HUDEP-2 (cell line): ENCODE measurements at regions not wholly inside any gene's neighbourhood (a gene's known extent, or its start where the extent isn't known, plus 50 kb on each side); places are given as distances from the start of the nearest gene placed in this dataset.
"Not testable (repeated sequence)": the region's sequence is repeated elsewhere in the genome, so short reads cannot be mapped to it uniquely, and the experiment has no call there.

Experiments used
- DNase-seq, 76 experiments: peaks; one replicate each; lab custom pipeline; 2025; ENCODE audit not compliant: unreplicated experiment in 76 of 76; lab: John Stamatoyannopoulos, UW

DNA sequence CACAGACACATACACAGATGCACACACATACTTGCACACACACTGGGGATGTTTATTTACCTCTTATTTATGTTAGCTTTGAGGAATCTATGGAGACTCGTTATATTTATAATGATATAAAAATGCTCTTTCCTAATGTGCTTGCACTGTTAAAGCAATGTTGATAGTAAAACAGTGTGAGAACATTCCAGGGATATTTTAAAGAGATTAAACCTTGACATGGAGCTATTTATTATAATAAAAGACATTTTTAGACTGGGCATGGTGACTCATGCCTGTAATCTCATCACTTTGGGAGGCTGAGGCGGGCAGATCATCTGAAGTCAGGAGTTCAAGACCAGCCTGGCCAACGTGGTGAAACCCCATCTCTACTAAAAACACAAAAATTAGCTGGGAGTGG lies 557.3 kb upstream of the ZNF804A start:
- DNase-seq = no peak

DNA sequence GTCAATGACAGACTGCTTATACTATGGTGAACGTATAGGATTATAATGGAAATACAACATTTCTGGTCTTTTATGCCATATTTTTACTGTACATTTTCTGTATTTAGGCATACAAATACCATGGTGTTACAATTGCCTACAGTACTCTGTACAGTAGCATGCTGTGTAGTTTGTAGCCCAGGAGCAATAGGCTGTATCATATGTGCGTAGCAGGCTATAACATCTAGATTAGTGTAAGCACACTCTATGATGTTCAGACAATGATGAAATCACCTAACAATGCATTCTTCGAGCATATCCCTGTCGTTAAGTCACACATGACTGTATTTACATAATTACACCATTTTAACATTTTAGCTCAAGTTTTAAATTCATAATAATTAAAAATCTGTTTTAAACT lies 556.6 kb upstream of the ZNF804A start:
- DNase-seq = no peak

DNA sequence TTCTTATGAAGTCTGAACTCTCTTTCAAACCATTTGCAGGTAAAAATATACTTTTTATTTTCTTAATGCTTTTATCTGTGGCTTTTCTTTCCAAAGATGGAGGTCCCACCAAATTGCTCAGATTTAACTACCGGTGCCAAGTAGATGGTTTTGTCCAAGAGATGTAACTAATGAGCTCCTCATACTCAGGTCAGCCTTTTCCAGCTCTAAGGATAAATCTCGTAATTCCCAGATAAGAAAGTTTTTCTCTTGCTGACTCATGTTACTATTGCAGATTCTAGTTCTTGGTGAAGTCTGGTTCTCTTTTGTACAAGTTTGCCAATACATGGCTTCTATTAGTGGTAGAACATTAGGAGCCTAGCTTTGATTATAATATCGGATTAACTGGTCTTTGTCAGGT lies 550.8 kb upstream of the ZNF804A start:
- no peak for DNase-seq

DNA sequence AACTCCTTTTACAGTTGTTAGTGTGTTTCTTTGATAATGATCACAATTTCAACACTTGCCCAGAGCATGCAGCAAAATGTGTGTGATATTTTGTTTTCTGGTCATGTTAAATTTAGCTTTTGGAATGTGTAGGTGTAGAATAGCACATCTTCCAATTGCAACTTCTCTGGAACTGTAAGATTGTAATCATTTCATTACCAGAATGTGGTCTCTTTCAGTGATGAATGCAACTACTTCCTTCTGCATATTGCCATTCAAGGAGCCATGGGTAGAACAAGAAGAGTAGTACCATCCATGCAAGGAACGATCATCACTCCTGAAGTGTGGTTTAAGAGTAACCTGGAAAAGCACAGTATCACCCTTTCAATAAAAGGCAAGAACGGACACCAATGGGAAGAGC lies 548.8 kb upstream of the ZNF804A start:
- DNase-seq = no peak

DNA sequence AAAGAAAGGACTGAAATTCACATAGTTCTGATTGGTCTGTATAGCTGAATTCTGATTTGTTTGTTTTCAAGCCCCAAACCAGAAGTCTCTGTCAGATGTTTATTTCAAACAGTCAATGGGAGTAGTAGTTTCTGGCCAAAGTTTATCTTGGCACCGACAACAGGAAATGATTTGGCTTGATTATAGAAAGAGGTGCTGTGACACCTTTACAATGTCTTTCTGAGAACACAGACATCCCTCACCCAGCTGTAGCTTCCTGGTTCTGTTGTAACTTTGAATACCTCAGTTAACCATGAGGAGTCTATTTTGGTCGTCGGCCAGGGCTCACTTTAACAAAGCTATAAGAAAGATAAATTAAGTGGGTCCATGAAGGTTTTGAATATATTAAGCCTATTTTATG lies 545.0 kb upstream of the ZNF804A start:
- DNase-seq = no peak

DNA sequence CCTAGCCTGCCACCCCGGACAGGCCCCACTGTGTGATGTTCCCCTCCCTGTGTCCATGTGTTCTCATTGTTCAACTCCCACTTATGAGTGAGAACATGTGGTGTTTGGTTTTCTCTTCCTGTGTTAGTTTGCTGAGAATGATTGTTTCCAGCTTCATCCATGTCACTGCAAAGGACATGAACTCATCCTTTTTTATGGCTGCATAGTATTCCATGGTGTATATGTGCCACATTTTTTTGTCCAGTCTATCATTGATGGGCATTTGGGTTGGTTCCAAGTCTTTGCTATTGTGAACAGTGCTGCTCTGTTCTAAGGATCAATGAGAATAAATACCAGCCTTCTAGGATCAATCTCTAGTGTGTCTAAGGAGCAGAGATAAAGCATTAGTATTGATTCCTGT lies 543.9 kb upstream of the ZNF804A start:
- not testable (repeated sequence) for DNase-seq

DNA sequence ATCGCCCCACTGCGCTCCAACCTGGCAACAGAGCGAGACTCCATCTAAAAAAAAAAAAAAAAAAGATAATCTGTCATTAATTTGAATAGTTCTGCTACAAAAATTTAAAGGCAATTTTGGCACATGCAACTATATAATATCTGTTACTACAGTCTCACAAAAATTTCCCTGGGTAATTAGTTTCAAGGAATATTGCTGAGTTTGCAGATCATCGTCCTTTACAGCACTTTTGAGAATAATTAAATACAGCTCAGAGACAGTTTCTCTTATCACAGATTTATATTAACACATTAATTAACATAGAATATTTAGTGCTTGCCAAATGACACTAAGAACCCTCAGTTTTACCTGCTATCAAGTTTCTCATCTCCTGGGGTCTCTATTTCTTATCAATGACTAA lies 540.4 kb upstream of the ZNF804A start:
- DNase-seq = no peak

DNA sequence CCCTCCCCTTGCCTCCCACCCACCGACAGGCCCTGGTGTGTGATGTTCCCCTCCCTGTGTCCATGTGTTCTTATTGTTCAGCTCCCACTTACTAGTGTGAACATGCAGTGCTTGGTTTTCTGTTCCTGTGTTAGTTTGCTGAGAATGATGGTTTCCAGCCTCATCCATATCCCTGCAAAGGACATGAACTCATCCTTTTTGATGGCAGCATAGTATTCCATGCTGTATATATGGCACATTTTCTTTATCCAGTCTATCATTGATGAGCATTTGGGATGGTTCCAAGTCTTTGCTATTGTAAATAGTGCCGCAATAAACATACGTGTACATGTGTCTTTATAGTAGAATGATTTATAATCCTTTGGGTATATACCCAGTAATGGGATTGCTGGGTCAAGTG lies 538.1 kb upstream of the ZNF804A start:
- not testable (repeated sequence) for DNase-seq

DNA sequence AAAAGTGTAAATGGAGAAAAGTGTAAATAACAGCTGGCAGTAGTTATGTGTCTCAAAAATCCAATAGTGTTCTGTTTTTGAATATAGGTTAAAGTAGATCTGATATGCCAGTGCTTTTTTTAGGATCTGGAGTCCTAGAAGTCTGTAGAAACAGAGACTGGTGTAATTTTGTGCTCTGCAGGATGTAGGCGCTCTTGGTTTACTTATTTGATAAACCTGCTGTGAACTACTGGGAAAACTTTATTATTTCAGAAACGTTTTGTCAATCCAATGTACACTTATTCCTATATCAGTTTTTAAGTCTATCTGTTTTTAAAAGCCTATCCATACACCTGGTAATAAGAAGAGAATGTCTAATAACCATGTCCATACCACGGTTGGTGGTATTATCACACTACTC lies 530.8 kb upstream of the ZNF804A start:
- DNase-seq = no peak

DNA sequence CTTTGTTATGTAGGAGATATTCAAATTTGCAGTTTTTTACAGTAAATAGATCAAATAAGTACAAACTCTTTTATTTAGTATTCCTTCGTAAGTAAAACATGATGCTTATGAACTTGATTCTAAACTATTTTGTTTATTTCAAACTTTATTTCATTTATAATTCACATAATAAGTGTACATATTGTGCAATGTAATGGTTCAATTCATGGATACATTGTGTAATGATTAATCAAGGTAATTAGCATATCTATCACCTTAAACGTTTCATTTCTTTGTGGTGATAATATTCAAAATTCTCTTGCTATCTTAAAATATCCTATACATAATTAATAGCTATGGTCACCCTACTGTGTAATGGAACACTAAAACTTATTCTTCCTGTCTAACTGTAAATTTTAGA lies 525.9 kb upstream of the ZNF804A start:
- no peak for DNase-seq

DNA sequence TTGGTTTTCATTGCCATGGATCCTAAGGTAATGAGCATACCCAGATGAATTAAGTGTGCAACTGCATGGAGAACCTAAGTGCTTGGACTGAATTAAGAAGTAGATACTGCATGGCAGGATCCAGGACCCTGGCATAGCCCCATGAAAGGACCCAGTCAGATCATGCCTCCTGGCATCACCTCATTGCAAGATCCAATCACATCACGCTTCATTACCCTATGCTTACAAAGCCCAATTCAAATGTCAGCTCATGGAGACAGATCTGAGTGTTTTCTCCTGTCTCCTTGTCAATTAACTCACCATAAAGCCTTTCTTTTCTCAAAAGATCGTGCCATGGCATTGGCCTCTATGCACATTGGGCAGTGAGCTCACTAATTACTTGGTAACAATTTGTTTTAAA lies 519.8 kb upstream of the ZNF804A start:
- no peak for DNase-seq

DNA sequence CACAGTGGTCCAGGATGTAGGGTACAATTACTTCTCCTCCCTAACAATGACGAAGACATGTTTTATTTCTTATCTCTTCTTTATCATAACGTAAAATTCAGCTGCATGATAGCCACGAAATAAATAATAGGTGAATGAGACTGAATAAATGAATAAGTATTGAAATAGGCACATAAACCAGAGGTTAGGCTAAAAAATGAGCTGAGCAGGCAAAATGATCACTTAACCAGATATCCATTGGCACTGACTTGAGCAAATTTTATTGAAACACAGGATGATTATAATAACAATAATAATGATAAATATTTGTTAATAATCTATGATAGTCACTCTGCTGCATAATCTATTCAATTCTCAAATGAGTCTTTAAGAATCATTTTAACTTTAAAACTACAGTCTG lies 506.9 kb upstream of the ZNF804A start:
- no peak for DNase-seq

DNA sequence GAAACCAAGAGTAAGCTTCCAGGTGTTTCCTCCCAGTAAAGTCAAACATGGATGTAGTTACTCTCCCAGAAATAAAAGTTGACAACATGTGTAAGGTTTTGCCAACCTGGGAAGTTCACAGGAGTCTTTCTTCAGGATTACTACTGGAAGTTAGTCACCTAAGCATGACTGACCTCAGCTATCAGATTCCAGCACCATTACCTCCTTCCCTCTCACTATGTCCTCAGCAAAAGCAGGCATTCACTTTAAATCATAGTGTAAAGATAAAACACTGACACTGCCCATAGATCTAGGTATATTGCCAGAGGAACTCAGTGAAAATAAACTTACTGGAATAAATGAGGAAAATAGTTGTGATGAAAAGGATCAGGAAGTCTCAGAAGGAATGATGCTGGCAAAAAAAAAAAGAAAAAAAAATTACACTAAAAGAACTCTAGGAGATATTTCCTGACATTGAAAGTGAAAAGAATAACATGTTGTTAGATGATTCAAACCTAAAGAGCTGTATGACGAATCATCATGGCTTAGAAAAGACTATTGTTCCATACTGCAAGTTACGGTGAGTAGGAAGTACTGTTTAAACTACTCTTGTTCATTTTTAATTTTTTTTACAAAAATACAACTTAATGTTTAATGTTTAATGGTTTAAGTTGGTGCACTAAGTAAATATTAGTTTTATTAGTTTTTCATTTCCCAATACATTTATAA lies 484.5 kb upstream of the ZNF804A start:
- DNase-seq = no peak

DNA sequence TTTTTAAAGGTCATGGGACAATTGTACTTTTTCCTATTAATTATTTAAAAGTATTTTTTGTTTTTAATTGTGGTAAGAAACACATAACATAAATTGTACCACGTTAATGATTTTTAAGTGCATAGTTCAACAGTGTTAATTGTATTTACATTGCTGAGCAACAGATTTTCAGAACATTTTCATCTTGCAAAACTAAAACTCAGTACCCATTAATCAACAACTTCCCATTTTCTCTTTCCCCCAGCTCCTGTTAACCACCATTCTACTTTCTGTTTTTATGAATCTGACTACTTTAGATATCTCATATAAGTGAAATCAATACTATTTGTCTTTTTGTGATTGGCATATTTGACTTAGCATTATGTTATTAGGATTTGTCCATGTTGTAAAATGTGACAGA lies 483.9 kb upstream of the ZNF804A start:
- DNase-seq = no peak

DNA sequence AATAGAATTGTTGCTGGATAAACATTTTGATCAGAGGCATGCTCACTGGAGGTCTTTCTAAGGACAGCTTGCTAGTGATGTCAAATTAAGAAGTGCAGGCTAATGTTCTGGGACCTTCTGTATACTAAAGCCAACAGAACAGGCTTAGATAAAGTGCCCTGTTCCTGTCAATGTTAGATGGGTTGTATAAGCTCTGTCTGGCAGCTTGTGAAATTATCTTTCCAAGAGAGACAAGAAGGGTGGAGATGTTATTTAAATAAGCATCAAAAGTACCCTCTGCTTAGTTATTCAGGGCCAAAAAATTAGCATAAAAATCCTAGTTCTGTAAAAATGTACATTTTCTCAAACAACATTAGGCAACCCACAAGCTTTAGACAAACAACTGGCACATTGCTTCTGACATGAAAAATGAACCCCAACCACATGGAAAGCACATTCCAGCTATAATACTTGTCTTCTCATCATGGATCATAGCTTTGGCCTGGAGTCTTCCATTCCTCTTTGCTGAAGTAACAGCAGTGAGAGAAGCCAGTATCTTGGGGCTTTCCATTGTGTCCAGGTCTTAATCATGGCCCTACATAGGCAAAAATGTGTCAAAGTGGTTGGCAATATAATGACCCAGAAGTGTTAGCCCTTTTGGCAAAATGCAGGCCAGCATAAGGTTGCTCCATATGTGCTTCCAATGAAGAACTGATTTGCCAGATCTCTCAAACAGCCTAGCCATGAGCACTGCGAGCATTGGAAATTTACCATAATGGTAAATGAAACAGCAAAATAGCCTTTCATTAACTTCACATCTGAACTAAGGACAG lies 478.1 kb upstream of the ZNF804A start:
- DNase-seq = no peak

DNA sequence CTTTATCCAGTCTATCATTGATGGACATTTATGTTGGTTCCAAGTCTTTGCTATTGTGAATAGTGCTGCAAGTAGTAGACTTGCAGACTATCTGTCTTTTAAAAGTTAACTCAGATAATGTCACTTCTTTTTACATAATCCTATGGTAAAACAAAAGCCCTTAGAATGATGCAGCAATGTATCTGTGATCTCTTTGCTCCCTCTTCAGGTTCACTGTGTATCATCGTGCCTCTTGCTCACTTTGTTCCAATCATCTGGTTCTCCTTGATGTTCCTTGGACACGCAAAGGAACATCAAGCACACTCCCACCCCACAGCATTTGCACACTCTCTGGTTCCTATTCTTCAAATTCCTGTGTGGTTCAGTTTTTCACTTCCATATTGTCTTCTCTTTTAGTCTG lies 472.5 kb upstream of the ZNF804A start:
- no peak for DNase-seq

DNA sequence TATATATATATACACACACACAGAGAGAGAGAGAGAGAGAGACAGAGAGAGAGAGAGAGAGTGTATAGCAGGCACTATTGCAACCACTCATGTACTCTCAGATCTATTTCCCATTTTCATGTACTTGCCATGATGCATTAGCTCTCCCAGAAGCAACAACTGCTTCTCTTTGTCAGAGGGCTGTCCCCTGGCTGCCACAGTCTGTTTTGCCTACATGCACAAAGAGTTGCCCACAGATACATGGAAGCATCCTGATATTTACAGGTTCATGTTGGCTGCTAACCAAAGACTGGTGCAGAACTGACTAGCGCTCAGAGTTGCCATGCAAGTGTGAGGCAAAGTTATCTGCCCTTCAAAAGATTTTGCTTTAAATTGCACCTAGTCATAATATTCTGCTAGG lies 469.3 kb upstream of the ZNF804A start:
- no peak for DNase-seq

DNA sequence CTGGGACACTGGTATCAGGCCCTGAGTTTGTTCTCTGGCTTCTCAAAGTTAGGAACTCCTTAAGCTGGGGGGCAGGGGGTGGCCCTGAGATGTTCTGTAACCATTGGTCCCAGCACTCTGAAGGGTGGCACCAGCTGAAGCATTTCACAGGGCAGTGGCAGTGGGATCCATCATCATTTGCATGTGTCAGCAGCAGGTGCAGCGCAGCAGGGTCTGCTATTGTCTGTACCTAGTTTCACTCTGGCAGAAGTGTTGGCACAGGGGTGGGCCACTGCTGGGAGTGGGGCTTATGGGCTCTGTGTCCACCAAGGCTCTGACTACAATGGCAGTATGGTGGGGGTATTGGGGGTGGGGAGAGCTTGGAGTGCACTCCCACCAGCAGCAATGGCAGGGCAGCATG lies 460.4 kb upstream of the ZNF804A start:
- DNase-seq = no peak

DNA sequence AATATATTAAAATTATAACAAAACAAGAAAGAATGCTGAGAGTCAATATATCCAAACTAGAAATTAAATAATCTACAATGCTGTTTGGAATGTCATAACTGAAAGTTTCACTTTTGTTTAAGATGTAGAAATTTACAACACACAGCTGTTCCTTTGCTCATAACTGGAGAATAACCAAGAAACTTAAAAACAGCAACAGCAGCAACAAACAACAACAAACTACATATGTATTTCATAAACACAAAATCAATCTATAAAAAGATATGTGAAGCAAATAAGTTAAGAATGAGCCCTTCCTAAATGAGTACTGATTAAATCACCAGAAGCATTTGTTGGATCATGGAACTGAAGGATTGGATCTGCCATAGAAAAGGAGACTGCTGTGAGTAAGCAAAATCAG lies 456.5 kb upstream of the ZNF804A start:
- no peak for DNase-seq

DNA sequence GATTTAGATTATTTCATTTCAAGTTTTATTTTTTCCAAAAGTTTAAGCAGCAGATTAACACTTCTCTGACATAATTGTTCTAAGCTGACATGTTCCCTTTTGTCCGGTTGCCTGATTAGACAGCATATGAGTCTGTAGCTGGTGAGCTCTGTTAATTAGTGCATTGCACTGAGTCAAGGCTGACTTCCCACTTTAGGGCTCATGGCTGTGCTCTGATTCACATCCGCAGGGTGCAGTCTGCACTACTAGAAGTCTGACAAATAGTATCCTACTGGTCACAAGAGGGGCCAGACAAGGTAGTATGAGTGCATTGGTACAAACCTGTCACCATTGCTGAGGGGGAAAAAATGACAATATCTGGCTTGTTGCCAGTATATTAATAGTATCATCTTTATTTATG lies 443.9 kb upstream of the ZNF804A start:
- DNase-seq = no peak

DNA sequence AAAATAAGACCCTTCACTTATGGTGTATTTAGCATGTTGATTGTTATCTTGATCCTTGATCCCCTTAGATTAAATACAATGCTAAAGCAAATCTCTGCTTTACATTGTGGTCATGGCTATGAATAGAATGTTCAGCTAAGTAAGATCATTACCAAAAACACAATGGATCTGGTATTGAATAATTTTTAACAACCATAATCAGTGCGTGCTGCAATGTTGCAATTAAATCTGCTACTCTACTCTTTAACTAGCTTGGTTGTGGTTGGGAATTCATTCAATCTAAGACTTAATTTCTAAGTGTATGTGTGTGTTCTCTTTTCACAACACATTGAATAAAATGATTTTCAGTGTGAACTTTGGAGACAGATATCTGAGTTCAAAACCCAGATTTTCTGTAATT lies 442.5 kb upstream of the ZNF804A start:
- no peak for DNase-seq

DNA sequence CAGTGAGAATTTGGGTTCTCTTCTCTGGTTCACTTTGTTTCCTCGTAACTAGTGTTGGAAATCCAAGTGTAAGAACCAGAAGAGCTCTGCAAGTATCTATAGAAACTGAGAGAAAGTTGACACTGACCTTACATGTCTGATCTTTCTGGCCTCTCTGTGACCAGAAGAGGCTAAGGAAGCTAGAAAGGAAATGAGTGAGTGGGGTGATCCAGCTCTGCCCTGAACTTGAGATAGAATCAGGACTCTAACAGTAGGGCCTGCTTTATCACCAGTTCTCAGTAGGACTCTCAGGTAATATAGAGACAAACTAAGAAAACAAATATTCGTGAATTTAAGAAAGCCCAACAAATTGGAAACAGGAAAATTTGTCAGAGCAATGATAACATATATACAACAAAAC lies 441.2 kb upstream of the ZNF804A start:
- DNase-seq = no peak
